GM18505 (cell line): ENCODE measurements at regions not wholly inside any gene's neighbourhood (a gene's known extent, or its start where the extent isn't known, plus 50 kb on each side); places are given as distances from the start of the nearest gene placed in this dataset.

ENCODE experiments used
- ATAC-seq: cut with Tn5 transposase; IDR thresholded peaks from one replicate; pipeline ENCODE4 v1.9.1; 2021; ENCODE audit not compliant: unreplicated experiment
- POLR2A ChIP-seq: IDR thresholded peaks from 4 replicates; pipeline ENCODE4 v1.6.1; 2011; ENCODE audit warnings: borderline replicate concordance; ENCODE audit not compliant: insufficient read depth, insufficient read length; ENCODE audit errors: extremely low read depth

DNA sequence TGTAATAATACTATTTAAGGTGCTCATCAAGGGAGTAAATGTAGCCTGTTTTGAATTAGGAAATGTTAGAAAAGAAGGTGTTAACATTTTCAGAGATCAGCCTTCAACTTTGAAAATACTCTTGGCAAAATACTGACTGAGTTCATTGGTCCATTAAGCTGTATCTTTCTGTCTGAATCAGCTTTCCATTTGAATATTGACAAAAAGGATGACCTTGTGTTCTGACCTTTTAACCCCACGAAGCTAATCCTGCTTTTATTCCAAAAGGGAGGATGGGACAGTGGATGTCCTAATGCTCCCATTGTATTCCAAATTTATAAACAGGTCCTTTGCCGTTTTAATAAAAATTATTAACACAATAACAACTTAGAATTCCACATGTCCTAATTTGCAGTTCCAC is 259.7 kb upstream of the NRIP1 start:
- no peak for ATAC-seq
- TF ChIP-seq POLR2A, result no peak

GRCh38 chr21:15326032-15326867 is 261.4 kb upstream of the NRIP1 start:
- no peak for TF ChIP-seq POLR2A
- no peak for ATAC-seq

- TF ChIP-seq POLR2A, result no peak
- ATAC-seq, result no peak
Observed at GRCh38 chr21:15327637-15328265, 263.0 kb upstream of the NRIP1 start.

DNA sequence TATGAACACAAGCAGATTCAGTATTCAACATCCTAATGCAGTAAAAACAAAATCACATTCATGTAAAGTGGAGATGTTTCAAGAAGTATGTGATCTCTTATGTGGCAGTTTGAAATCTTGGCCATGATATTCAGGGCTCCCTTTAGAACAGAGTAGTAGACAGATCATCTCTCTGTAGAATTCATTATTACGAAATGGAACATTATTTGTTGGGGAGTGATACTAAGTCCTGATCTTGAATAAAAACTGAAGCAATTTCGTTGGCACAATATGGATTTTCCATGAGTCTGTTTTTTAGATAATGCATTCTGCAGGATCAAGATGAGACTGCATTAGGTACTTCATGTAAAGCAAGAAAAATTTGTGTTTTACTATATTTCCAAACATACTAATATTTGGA is 264.4 kb upstream of the NRIP1 start:
- TF ChIP-seq POLR2A, result no peak
- no peak for ATAC-seq

DNA sequence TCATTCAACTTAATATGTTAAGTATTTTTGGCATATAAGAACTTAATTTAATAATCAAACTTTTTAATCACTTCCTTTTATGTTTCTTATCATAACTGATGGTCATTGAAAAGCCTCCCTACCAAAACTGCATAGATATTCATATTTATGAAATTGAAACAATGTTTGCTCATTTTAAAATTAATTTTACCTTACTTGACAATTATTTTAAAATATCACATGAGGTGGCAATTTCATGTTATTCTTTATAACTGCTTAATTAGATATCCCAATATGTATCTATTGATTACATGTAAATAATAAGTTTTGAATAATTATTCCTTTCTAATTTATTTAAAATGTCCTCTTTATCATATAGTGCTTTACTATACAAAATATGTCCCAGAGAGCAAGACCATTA is 266.1 kb upstream of the NRIP1 start:
- ATAC-seq, result no peak
- no peak for TF ChIP-seq POLR2A

DNA sequence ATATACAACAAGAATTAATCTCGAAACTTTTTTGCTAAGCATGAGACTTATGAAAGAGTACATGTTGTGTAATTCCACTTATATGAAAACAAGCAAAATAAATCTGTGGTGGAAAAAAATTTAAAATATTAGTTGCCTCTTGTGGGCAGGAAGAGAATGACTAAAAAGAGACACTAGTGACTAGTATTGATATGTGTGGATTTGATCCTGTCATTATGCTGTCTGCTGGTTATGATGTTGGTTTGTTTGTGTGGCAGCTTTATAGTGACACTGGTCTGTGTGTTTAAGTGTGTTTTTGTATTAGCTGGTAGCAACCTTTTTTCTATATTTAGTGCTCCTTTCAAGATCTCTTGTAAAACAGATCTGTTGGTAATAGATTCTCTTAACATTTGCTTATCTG is 267.8 kb upstream of the NRIP1 start:
- ATAC-seq, result no peak
- TF ChIP-seq POLR2A, result no peak

- TF ChIP-seq POLR2A, result no peak
- no peak for ATAC-seq
Observed at GRCh38 chr21:15333136-15333710, 268.4 kb upstream of the NRIP1 start.

GRCh38 chr21:15333951-15334350 is 269.2 kb upstream of the NRIP1 start:
- ATAC-seq, result no peak
- no peak for TF ChIP-seq POLR2A

DNA sequence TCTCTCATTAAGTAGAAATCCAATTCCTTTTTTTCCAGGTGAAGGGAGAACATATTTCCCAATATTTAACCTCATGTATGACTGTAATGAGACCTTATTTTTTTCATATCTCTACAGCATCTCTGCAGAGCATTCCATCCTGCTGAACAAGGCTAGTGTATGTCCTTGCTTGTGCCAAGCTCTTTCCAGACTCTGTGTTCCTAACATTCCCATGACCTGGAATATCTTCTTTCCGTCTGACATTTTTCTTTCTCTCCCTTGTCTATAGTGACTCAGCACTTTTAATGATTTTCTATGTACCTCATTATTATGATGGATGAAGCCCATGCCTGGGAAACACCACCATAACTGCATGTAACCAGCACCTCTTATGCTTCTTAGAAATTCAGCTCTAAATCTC is 278.3 kb upstream of the NRIP1 start:
- TF ChIP-seq POLR2A, result no peak
- ATAC-seq, result no peak

DNA sequence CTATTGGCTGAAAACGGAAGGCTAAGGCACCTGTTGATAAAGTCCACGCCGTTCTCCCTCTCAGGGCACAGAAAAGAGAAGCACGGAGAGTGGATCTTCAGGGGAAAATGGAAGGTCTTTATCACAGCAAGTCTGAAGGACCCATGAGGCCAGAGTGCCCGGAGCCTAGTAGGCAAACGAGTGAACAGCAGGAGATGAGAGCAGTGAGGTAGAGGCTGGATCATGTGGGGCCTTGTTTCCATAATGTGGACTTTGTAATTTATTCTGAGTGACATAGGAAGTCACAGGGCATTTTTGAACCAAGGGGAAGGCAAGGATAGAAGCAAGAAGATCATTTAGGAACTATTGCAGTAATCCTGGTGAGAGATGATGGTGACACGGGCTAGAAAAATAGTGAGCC is 287.2 kb upstream of the NRIP1 start:
- no peak for TF ChIP-seq POLR2A

DNA sequence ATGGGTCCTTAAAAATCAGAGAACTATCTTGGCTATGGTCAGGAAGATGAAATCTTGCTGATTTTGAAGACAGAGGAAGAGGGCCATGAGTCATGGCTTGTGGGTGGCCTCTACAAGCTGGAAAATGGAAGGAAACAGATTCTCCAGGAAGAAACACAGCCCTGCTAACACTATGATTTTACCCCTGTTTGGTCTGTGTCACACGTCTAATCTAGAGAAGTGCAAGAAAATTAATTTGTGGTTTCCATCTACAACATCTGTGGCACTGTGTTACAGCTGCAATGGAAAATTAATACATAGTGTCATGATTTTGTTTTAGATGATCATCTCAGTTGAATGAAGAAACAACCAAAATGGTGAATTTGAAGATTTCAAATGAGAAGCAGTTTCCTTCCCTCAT is 288.7 kb upstream of the NRIP1 start:
- no peak for TF ChIP-seq POLR2A
- ATAC-seq, result no peak

More for the DNA sequence above, 287.2 kb upstream of the NRIP1 start:
- no peak for ATAC-seq

DNA sequence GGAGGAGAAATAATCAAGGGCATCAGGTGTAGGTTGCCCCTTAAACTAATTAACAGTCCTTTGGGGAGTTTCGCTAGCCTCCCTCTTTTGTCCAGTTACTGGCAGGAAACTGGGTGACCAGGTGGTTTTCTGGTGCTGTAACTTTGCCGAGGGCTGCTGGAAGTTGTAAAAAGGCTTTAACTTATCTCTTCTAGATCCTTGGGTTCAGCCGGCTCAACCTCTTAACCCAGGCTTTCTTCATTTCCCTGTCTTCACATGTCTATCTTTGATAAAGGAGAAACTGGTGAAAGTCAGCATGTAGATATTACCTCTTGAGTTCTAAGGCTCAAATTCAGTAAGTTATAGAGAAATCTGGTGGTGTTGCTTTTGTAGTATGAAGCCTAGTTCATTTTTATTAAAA is 289.7 kb upstream of the NRIP1 start:
- no peak for TF ChIP-seq POLR2A
- no peak for ATAC-seq

- no peak for TF ChIP-seq POLR2A
- no peak for ATAC-seq
Observed at GRCh38 chr21:15355066-15355465, 290.3 kb upstream of the NRIP1 start.

DNA sequence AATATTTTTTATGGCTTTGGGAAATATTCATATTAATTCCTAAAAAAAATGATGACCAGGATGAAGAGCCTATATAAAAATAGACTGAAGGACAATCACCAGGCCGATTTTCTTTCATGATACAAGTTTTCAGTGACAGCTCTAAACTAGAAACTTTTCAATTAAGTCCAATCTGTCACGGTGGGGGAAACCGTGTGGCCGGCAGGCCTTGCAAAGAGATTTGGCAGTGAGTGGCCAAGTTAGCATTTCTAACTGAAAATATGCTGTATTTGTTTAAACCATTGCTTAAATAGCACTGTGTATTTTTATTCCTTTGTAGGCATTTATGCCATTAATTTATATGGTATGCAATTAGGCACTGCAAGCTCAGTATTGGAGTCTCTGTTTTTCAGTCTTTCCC is 294.5 kb upstream of the NRIP1 start:
- no peak for ATAC-seq
- TF ChIP-seq POLR2A, result no peak
